CD4-positive, alpha-beta T cell (primary cell): ENCODE measurements at regions not wholly inside any gene's neighbourhood (a gene's known extent, or its start where the extent isn't known, plus 50 kb on each side); places are given as distances from the start of the nearest gene placed in this dataset.

Source experiments
- ATAC-seq: fragments of 200-7000 bp; cut with Tn5 transposase; one replicate; pipeline ENCODE4 v1.10.0; 2022; ENCODE audit warnings: mild to moderate bottlenecking; ENCODE audit not compliant: poor library complexity
- CTCF ChIA-PET: fragments of 350-600 bp; sonication (Branson Sonifier 250); formaldehyde crosslinking; loops from one replicate; lab custom pipeline; 2021; ENCODE audit warnings: antibody characterized with exemption, inconsistent platforms; lab: Charles Lee
- POLR2A ChIA-PET: fragments of 350-600 bp; sonication (Branson Sonifier 250); formaldehyde crosslinking; loops from one replicate; lab custom pipeline; 2021; ENCODE audit warnings: antibody characterized with exemption, inconsistent platforms; lab: Charles Lee
- DNase-seq, 14 experiments: peaks; one replicate each; pipeline ENCODE4 v3.0.0-alpha.2; 2013 to 2020; ENCODE audit warnings: mixed read lengths in 2 of 14
- H3K27ac ChIP-seq, 2 donors: one replicate each; pipeline versions ENCODE4 v1.5.1 to v1.7.0; 2013; ENCODE audit warnings: low read length in 2 of 2, low read depth in 1 of 2, mild to moderate bottlenecking in 1 of 2
- H3K27me3 ChIP-seq, 2 experiments: 1 replicate in 1 of 2; 2 replicates in 1 of 2; pipeline versions ENCODE4 v1.6.1 to v1.7.0; 2013; ENCODE audit warnings: low read length in 2 of 2, control low read depth in 1 of 2, mild to moderate bottlenecking in 1 of 2, moderate library complexity in 1 of 2; ENCODE audit not compliant: insufficient read depth in 2 of 2, control insufficient read depth in 1 of 2
- H3K36me3 ChIP-seq: one replicate; pipeline ENCODE4 v1.6.1; 2013; ENCODE audit warnings: low read length, control low read depth; ENCODE audit not compliant: insufficient read depth
- H3K4me1 ChIP-seq: one replicate; pipeline ENCODE4 v1.6.1; 2013; ENCODE audit warnings: low read length, control low read depth; ENCODE audit not compliant: insufficient read depth
- H3K4me3 ChIP-seq: one replicate; pipeline ENCODE4 v1.5.1; 2013; ENCODE audit warnings: mild to moderate bottlenecking, low read length, moderate library complexity
- H3K9me3 ChIP-seq, 2 experiments: 1 replicate in 1 of 2; 2 replicates in 1 of 2; pipeline versions ENCODE4 v1.6.1 to v1.7.0; 2013; ENCODE audit warnings: low read length in 2 of 2, mild to moderate bottlenecking in 2 of 2, control low read depth in 1 of 2, moderate library complexity in 1 of 2; ENCODE audit not compliant: control insufficient read depth in 1 of 2, insufficient read depth in 1 of 2
- H3K27ac Mint-ChIP-seq: one replicate; pipeline ENCODE4 v1.8.0; 2020; ENCODE audit warnings: mixed read lengths
- H3K27me3 Mint-ChIP-seq: one replicate; pipeline ENCODE4 v1.8.0; 2021; ENCODE audit warnings: mixed read lengths
- H3K36me3 Mint-ChIP-seq: one replicate; pipeline ENCODE4 v1.8.0; 2021; ENCODE audit warnings: low read depth, mixed read lengths
- H3K4me1 Mint-ChIP-seq: one replicate; pipeline ENCODE4 v1.8.0; 2021; ENCODE audit warnings: low read depth, mixed read lengths
- H3K4me3 Mint-ChIP-seq: one replicate; pipeline ENCODE4 v1.8.0; 2020; ENCODE audit warnings: mild to moderate bottlenecking, mixed read lengths
- H3K9me3 Mint-ChIP-seq: one replicate; pipeline ENCODE4 v1.8.0; 2020; ENCODE audit warnings: mixed read lengths
- intact Hi-C, 2 experiments: fragments of 100-400 bp; cut with DNase I in 1 of 2; cut with micrococcal nuclease in 1 of 2; formaldehyde crosslinking; loops; one replicate each; pipeline versions ENCODE4 v1.15.1 to v1.9.0; 2023 to 2025; cut with DNase I, micrococcal nuclease
- TF ChIP-seq, protein P1 (sequence below): fragments of 200-600 bp; IDR thresholded peaks from one replicate; pipeline ENCODE4 v1.8.0; 2022; ENCODE audit warnings: antibody characterized with exemption, mild to moderate bottlenecking

DNA sequence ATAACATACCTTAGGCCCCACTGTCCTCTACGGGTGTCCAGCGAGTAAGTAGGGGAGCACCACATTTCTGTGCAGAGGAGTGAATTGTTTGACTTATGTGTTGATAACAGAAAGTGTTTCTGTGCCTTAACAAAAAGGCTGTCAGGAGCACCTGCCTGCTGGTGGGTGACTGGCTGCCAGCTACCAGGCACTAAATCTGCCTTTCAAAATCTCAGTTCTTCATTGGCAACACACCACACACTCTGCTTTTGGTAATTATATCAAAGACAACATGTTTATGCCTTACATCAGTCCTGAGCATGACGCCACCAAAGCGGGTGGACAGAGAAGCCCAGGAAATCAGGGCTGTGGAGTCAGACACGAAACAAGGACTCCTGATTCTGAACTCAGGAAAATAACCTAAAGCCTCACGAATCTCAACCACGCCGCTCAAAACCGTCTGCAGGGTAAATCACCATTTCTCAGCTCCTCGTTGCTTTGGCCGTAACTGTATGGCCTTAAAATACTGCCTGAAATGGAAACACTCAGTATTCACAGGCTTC, 105.2 kb upstream of the SOX1 start:
- Mint-ChIP-seq H3K36me3 (no peaks in the 10 kb centered on the region), H3K4me3 (no peak overlapping the region), H3K9me3 (no peaks in the 10 kb centered on the region), H3K4me1 (no peaks in the 10 kb centered on the region), H3K27me3 (no peaks in the 10 kb centered on the region), H3K27ac (no peak overlapping the region)
- no peaks in the 10 kb centered on the region for H3K4me1 ChIP-seq
- no peak for ATAC-seq
- H3K36me3 ChIP-seq = no peaks in the 10 kb centered on the region
- peaks cover 0 to 21% of the 10 kb centered on the region in 2 experiments for H3K9me3 ChIP-seq
- TF ChIP-seq, protein P1, sequence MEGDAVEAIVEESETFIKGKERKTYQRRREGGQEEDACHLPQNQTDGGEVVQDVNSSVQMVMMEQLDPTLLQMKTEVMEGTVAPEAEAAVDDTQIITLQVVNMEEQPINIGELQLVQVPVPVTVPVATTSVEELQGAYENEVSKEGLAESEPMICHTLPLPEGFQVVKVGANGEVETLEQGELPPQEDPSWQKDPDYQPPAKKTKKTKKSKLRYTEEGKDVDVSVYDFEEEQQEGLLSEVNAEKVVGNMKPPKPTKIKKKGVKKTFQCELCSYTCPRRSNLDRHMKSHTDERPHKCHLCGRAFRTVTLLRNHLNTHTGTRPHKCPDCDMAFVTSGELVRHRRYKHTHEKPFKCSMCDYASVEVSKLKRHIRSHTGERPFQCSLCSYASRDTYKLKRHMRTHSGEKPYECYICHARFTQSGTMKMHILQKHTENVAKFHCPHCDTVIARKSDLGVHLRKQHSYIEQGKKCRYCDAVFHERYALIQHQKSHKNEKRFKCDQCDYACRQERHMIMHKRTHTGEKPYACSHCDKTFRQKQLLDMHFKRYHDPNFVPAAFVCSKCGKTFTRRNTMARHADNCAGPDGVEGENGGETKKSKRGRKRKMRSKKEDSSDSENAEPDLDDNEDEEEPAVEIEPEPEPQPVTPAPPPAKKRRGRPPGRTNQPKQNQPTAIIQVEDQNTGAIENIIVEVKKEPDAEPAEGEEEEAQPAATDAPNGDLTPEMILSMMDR = no peak
- no peaks in the 10 kb centered on the region for H3K27me3 ChIP-seq
- no peak for DNase-seq
- intact Hi-C loops = no loop called here
- H3K27ac ChIP-seq = no peak overlapping the region
- no peak overlapping the region for H3K4me3 ChIP-seq
- ChIA-PET POLR2A (no interaction called here), CTCF (no interaction called here)

DNA sequence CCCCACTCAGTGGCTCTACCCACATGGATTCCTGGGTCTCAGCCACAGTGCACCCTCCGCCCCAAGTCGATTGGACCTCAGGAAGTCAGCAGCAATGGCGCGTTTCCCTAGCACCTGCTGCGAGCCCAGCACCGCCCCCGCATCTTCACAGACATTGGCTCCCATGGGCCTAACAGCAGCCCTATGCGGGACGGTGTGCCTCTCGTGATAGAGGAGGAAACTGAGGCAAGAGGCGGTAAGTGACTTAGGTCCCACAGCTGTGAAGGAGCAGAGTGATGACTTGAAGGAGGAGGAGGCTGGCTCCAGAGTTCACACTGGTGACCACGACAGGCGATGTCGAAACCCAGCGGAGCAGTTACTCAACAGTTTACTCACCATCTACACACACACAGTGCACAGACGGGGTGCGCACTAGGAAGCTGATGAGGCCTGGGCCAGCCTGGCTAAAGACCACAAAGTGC, 104.5 kb upstream of the SOX1 start:
- Histone ChIP-seq H3K9me3 (peaks cover 0 to 18% of the 10 kb centered on the region in 2 experiments), H3K4me3 (no peak overlapping the region), H3K36me3 (no peaks in the 10 kb centered on the region), H3K4me1 (no peaks in the 10 kb centered on the region), H3K27me3 (no peaks in the 10 kb centered on the region), H3K27ac (no peak overlapping the region)
- no peak overlapping the region for H3K4me3 Mint-ChIP-seq
- H3K27me3 Mint-ChIP-seq = no peaks in the 10 kb centered on the region
- H3K36me3 Mint-ChIP-seq = no peaks in the 10 kb centered on the region
- ATAC-seq (no peak), DNase-seq (no peak)
- POLR2A ChIA-PET = no interaction called here
- TF ChIP-seq, protein P1 = no peak
- CTCF ChIA-PET = no interaction called here
- no peaks in the 10 kb centered on the region for H3K4me1 Mint-ChIP-seq
- H3K27ac Mint-ChIP-seq = no peak overlapping the region
- H3K9me3 Mint-ChIP-seq = no peaks in the 10 kb centered on the region
- intact Hi-C loops = no loop called here

DNA sequence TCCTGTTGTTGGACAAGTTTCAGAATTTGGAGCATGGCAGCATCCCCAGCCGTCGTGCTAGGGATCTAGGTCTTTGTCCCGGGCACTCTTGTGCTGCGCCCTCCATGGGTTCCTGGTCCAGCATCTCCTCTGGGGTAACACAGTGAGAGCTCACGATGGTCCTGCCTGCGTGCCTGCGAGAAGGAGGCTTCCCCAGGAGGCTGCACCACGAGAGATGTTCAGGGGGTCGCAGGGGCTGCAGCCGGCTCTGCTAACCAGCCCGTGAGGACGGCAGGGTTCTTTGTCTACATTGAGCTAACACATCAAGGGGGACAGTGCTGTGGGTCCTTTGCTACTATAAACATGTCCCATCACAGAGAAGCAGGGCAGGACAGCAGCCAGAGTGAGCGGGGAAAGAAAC, 103.9 kb upstream of the SOX1 start:
- H3K27me3 Mint-ChIP-seq = peaks cover 2% of the 10 kb centered on the region
- no peaks in the 10 kb centered on the region for H3K4me1 Mint-ChIP-seq

More for the DNA sequence above, 103.9 kb upstream of the SOX1 start:
- DNase-seq (no peak), ATAC-seq (no peak)
- no peaks in the 10 kb centered on the region for H3K27me3 ChIP-seq
- no peaks in the 10 kb centered on the region for H3K4me1 ChIP-seq
- no peak overlapping the region for H3K27ac Mint-ChIP-seq
- ChIA-PET POLR2A (no interaction called here), CTCF (no interaction called here)
- no peaks in the 10 kb centered on the region for H3K9me3 Mint-ChIP-seq
- intact Hi-C loops = no loop called here
- H3K4me3 Mint-ChIP-seq = no peak overlapping the region
- H3K36me3 Mint-ChIP-seq = no peaks in the 10 kb centered on the region
- no peak overlapping the region for H3K4me3 ChIP-seq
- H3K36me3 ChIP-seq = no peaks in the 10 kb centered on the region
- TF ChIP-seq, protein P1 = no peak
- no peak overlapping the region for H3K27ac ChIP-seq
- H3K9me3 ChIP-seq = peaks cover 0 to 15% of the 10 kb centered on the region in 2 experiments
